ENCODE measurements at regions not wholly inside any gene's neighbourhood (a gene's known extent, or its start where the extent isn't known, plus 50 kb on each side); places are given as distances from the start of the nearest gene placed in this dataset.

DNA sequence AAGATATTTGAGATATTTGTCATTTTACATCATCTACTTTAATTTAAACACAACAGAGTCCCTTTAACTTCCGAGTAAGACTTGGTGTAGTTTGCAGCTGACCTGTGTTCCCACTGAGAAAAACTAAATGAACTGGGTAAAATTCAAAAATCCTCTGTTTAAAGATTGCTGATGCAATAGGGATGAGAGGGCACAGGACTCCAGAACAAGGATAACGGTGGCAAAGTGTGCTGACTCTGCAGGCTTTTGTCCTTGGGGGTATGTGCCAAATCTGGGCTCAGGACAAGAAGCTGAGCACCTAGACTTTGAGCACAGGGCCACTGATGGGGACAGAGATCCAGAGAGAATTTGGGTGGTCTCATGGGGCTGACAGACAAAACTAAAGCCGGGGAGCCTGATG lies 156.8 kb downstream of the CCDC71L start:
- TF ChIP-seq EZH2 (IDR thresholded peaks at IDR 0.05; ENCODE audit: borderline replicate concordance, insufficient read depth, low read depth, low read length, poor library complexity, severe bottlenecking) = no peak
- TF ChIP-seq CTCF (IDR thresholded peaks at IDR 0.05) = no peak
